HUES48 (cell line): ENCODE measurements at regions not wholly inside any gene's neighbourhood (a gene's known extent, or its start where the extent isn't known, plus 50 kb on each side); places are given as distances from the start of the nearest gene placed in this dataset.

Source experiments
- H3K27ac ChIP-seq: one replicate; pipeline ENCODE4 v1.7.0; 2013; ENCODE audit warnings: low read depth, low read length, inconsistent platforms
- H3K27me3 ChIP-seq: 2 replicates; pipeline ENCODE4 v1.6.1; 2013; ENCODE audit warnings: mild to moderate bottlenecking, low read length; ENCODE audit not compliant: control insufficient read depth, insufficient read depth
- H3K36me3 ChIP-seq: 2 replicates; pipeline ENCODE4 v1.6.1; 2013; ENCODE audit warnings: low read length; ENCODE audit not compliant: control insufficient read depth, insufficient read depth
- H3K4me1 ChIP-seq: 2 replicates; pipeline ENCODE4 v1.6.1; 2013; ENCODE audit warnings: mild to moderate bottlenecking, low read length; ENCODE audit not compliant: control insufficient read depth, insufficient read depth
- H3K4me3 ChIP-seq: 2 replicates; pipeline ENCODE4 v1.5.1; 2013; ENCODE audit warnings: mild to moderate bottlenecking, low read depth, low read length
- H3K9ac ChIP-seq: 2 replicates; pipeline ENCODE4 v1.6.1; 2013; ENCODE audit warnings: mild to moderate bottlenecking, low read depth, low read length, moderate library complexity
- H3K9me3 ChIP-seq: 2 replicates; pipeline ENCODE4 v1.6.1; 2013; ENCODE audit warnings: low read length; ENCODE audit not compliant: control insufficient read depth, insufficient read depth

- Histone ChIP-seq H3K4me3 (no peak overlapping the region), H3K27ac (no peak overlapping the region), H3K9me3 (no peaks in the 10 kb centered on the region), H3K4me1 (no peaks in the 10 kb centered on the region), H3K27me3 (no peaks in the 10 kb centered on the region), H3K9ac (no peak overlapping the region), H3K36me3 (no peaks in the 10 kb centered on the region)
Measured at GRCh38 chr1:191992118-191992517, 166.1 kb upstream of the RGS18 start.

GRCh38 chr1:191993549-191993948, 164.7 kb upstream of the RGS18 start:
- Histone ChIP-seq H3K27me3 (no peaks in the 10 kb centered on the region), H3K4me3 (no peak overlapping the region), H3K9ac (no peak overlapping the region), H3K4me1 (no peaks in the 10 kb centered on the region), H3K27ac (no peak overlapping the region), H3K9me3 (no peaks in the 10 kb centered on the region), H3K36me3 (no peaks in the 10 kb centered on the region)

GRCh38 chr1:192002063-192002462, 156.2 kb upstream of the RGS18 start:
- Histone ChIP-seq H3K4me3 (no peak overlapping the region), H3K9me3 (no peaks in the 10 kb centered on the region), H3K27ac (no peak overlapping the region), H3K36me3 (no peaks in the 10 kb centered on the region), H3K27me3 (no peaks in the 10 kb centered on the region), H3K4me1 (no peaks in the 10 kb centered on the region), H3K9ac (no peak overlapping the region)

- Histone ChIP-seq H3K27me3 (no peaks in the 10 kb centered on the region), H3K9me3 (no peaks in the 10 kb centered on the region), H3K9ac (no peak overlapping the region), H3K27ac (no peak overlapping the region), H3K4me1 (no peaks in the 10 kb centered on the region), H3K4me3 (no peak overlapping the region), H3K36me3 (no peaks in the 10 kb centered on the region)
Measured at GRCh38 chr1:192003295-192004077, 154.8 kb upstream of the RGS18 start.

- no peaks in the 10 kb centered on the region for H3K36me3 ChIP-seq
- no peaks in the 10 kb centered on the region for H3K4me1 ChIP-seq
- H3K9me3 ChIP-seq = no peaks in the 10 kb centered on the region
- no peak overlapping the region for H3K27ac ChIP-seq
- H3K4me3 ChIP-seq = no peak overlapping the region
- no peak overlapping the region for H3K9ac ChIP-seq
- no peaks in the 10 kb centered on the region for H3K27me3 ChIP-seq
Measured at GRCh38 chr1:192005976-192006375, 152.3 kb upstream of the RGS18 start.

GRCh38 chr1:192008281-192008825, 149.9 kb upstream of the RGS18 start:
- Histone ChIP-seq H3K4me3 (no peak overlapping the region), H3K4me1 (no peaks in the 10 kb centered on the region), H3K36me3 (no peaks in the 10 kb centered on the region), H3K9ac (no peak overlapping the region), H3K27me3 (no peaks in the 10 kb centered on the region), H3K27ac (no peak overlapping the region), H3K9me3 (no peaks in the 10 kb centered on the region)

GRCh38 chr1:192010406-192010805, 147.9 kb upstream of the RGS18 start:
- Histone ChIP-seq H3K27ac (no peak overlapping the region), H3K36me3 (no peaks in the 10 kb centered on the region)

GRCh38 chr1:192011525-192011924, 146.7 kb upstream of the RGS18 start:
- Histone ChIP-seq H3K36me3 (no peaks in the 10 kb centered on the region), H3K27ac (no peak overlapping the region), H3K27me3 (no peaks in the 10 kb centered on the region), H3K9me3 (no peaks in the 10 kb centered on the region), H3K4me1 (no peaks in the 10 kb centered on the region), H3K9ac (no peak overlapping the region), H3K4me3 (no peak overlapping the region)

More at GRCh38 chr1:192010406-192010805, 147.9 kb upstream of the RGS18 start:
- Histone ChIP-seq H3K9ac (no peak overlapping the region), H3K9me3 (no peaks in the 10 kb centered on the region), H3K4me3 (no peak overlapping the region), H3K4me1 (no peaks in the 10 kb centered on the region), H3K27me3 (no peaks in the 10 kb centered on the region)

- Histone ChIP-seq H3K9me3 (no peaks in the 10 kb centered on the region), H3K36me3 (no peaks in the 10 kb centered on the region), H3K4me3 (no peak overlapping the region), H3K4me1 (no peaks in the 10 kb centered on the region), H3K27ac (no peak overlapping the region), H3K9ac (no peak overlapping the region), H3K27me3 (no peaks in the 10 kb centered on the region)
Measured at GRCh38 chr1:192022827-192023226, 135.4 kb upstream of the RGS18 start.

- Histone ChIP-seq H3K9ac (no peak overlapping the region), H3K4me3 (no peak overlapping the region), H3K4me1 (no peaks in the 10 kb centered on the region), H3K27ac (no peak overlapping the region), H3K36me3 (no peaks in the 10 kb centered on the region), H3K27me3 (no peaks in the 10 kb centered on the region), H3K9me3 (no peaks in the 10 kb centered on the region)
Measured at GRCh38 chr1:192024881-192025280, 133.4 kb upstream of the RGS18 start.

GRCh38 chr1:192038567-192038966, 119.7 kb upstream of the RGS18 start:
- H3K27me3 ChIP-seq = no peaks in the 10 kb centered on the region
- H3K36me3 ChIP-seq = no peaks in the 10 kb centered on the region
- H3K9ac ChIP-seq = no peak overlapping the region
- no peaks in the 10 kb centered on the region for H3K9me3 ChIP-seq
- H3K27ac ChIP-seq = no peak overlapping the region
- H3K4me1 ChIP-seq = no peaks in the 10 kb centered on the region
- H3K4me3 ChIP-seq = no peak overlapping the region
